H1 (cell line): ENCODE measurements at regions not wholly inside any gene's neighbourhood (a gene's known extent, or its start where the extent isn't known, plus 50 kb on each side); places are given as distances from the start of the nearest gene placed in this dataset.

Source experiments
- CHD1 ChIP-seq: IDR thresholded peaks from 2 replicates; pipeline ENCODE4 v1.6.1; 2012; ENCODE audit warnings: low read depth, low read length, improper control_type of control experiment
- TF ChIP-seq, protein P1 (sequence below): fragments of 300-600 bp; sonication (generic); IDR thresholded peaks from 2 replicates; pipeline ENCODE4 v1.7.1; 2012; ENCODE audit warnings: low read length, moderate library complexity, mild to moderate bottlenecking, inconsistent platforms; ENCODE audit not compliant: insufficient replicate concordance

DNA sequence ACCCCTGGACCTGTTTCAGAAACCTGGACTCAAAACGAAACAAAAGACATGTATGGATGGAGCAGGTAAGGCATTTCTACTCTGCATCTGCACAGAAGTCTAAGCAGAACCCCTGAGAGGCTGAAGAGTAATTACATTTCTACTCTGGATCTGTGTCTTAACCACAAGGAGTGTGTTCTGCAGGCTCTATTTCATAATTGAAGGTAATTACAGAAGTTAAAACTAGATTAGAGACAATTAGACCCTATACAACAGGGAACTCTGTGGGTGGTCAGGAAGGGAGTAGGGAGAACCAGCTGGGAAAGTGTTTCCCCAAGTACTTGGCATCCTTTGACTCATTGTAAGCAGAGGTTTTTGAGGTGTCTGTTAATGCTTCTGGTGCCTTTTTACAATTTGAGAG is 69.8 kb downstream of the IGSF1 start (continued):
- TF ChIP-seq, protein P1, sequence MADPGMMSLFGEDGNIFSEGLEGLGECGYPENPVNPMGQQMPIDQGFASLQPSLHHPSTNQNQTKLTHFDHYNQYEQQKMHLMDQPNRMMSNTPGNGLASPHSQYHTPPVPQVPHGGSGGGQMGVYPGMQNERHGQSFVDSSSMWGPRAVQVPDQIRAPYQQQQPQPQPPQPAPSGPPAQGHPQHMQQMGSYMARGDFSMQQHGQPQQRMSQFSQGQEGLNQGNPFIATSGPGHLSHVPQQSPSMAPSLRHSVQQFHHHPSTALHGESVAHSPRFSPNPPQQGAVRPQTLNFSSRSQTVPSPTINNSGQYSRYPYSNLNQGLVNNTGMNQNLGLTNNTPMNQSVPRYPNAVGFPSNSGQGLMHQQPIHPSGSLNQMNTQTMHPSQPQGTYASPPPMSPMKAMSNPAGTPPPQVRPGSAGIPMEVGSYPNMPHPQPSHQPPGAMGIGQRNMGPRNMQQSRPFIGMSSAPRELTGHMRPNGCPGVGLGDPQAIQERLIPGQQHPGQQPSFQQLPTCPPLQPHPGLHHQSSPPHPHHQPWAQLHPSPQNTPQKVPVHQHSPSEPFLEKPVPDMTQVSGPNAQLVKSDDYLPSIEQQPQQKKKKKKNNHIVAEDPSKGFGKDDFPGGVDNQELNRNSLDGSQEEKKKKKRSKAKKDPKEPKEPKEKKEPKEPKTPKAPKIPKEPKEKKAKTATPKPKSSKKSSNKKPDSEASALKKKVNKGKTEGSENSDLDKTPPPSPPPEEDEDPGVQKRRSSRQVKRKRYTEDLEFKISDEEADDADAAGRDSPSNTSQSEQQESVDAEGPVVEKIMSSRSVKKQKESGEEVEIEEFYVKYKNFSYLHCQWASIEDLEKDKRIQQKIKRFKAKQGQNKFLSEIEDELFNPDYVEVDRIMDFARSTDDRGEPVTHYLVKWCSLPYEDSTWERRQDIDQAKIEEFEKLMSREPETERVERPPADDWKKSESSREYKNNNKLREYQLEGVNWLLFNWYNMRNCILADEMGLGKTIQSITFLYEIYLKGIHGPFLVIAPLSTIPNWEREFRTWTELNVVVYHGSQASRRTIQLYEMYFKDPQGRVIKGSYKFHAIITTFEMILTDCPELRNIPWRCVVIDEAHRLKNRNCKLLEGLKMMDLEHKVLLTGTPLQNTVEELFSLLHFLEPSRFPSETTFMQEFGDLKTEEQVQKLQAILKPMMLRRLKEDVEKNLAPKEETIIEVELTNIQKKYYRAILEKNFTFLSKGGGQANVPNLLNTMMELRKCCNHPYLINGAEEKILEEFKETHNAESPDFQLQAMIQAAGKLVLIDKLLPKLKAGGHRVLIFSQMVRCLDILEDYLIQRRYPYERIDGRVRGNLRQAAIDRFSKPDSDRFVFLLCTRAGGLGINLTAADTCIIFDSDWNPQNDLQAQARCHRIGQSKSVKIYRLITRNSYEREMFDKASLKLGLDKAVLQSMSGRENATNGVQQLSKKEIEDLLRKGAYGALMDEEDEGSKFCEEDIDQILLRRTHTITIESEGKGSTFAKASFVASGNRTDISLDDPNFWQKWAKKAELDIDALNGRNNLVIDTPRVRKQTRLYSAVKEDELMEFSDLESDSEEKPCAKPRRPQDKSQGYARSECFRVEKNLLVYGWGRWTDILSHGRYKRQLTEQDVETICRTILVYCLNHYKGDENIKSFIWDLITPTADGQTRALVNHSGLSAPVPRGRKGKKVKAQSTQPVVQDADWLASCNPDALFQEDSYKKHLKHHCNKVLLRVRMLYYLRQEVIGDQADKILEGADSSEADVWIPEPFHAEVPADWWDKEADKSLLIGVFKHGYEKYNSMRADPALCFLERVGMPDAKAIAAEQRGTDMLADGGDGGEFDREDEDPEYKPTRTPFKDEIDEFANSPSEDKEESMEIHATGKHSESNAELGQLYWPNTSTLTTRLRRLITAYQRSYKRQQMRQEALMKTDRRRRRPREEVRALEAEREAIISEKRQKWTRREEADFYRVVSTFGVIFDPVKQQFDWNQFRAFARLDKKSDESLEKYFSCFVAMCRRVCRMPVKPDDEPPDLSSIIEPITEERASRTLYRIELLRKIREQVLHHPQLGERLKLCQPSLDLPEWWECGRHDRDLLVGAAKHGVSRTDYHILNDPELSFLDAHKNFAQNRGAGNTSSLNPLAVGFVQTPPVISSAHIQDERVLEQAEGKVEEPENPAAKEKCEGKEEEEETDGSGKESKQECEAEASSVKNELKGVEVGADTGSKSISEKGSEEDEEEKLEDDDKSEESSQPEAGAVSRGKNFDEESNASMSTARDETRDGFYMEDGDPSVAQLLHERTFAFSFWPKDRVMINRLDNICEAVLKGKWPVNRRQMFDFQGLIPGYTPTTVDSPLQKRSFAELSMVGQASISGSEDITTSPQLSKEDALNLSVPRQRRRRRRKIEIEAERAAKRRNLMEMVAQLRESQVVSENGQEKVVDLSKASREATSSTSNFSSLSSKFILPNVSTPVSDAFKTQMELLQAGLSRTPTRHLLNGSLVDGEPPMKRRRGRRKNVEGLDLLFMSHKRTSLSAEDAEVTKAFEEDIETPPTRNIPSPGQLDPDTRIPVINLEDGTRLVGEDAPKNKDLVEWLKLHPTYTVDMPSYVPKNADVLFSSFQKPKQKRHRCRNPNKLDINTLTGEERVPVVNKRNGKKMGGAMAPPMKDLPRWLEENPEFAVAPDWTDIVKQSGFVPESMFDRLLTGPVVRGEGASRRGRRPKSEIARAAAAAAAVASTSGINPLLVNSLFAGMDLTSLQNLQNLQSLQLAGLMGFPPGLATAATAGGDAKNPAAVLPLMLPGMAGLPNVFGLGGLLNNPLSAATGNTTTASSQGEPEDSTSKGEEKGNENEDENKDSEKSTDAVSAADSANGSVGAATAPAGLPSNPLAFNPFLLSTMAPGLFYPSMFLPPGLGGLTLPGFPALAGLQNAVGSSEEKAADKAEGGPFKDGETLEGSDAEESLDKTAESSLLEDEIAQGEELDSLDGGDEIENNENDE = no peak
- TF ChIP-seq CHD1 = no peak
